Esophagus muscularis mucosa (tissue), 4 donors: ENCODE measurements at regions not wholly inside any gene's neighbourhood (a gene's known extent, or its start where the extent isn't known, plus 50 kb on each side); places are given as distances from the start of the nearest gene placed in this dataset.
"Not testable (repeated sequence)": the region's sequence is repeated elsewhere in the genome, so short reads cannot be mapped to it uniquely, and the experiment has no call there.

Experiments
- DNase-seq: peaks from one replicate; pipeline ENCODE4 v3.0.0-alpha.2; 2017; ENCODE audit errors: extremely low spot score
- H3K27ac ChIP-seq, 4 donors: fragments of 200-600 bp; sonication (generic); replicated peaks in 1 of 4; 1 replicate in 3 of 4; 2 replicates in 1 of 4; pipeline ENCODE4 v1.5.1; 2016 to 2019; ENCODE audit warnings: mild to moderate bottlenecking in 1 of 4
- H3K27me3 ChIP-seq, 4 donors: fragments of 200-600 bp; sonication (generic); one replicate each; pipeline versions ENCODE4 v1.5.1 to v1.6.0; 2016 to 2019
- H3K36me3 ChIP-seq, 4 donors: fragments of 200-600 bp; sonication (generic); one replicate each; pipeline ENCODE4 v1.5.1; 2016 to 2019
- H3K4me1 ChIP-seq, 4 donors: fragments of 200-600 bp; sonication (generic); one replicate each; pipeline ENCODE4 v1.5.1; 2016 to 2019
- H3K4me3 ChIP-seq, 4 donors: fragments of 200-600 bp; sonication (generic); 1 replicate in 2 of 4; 2 replicates in 2 of 4; pipeline ENCODE4 v1.5.1; 2016 to 2019; ENCODE audit warnings: mild to moderate bottlenecking in 4 of 4, moderate library complexity in 1 of 4
- H3K9me3 ChIP-seq, 4 donors: fragments of 200-600 bp; sonication (generic); 1 replicate in 3 of 4; 2 replicates in 1 of 4; pipeline ENCODE4 v1.5.1; 2016 to 2019
- CTCF ChIP-seq, 3 experiments: fragments of 200-600 bp in 2 of 3; fragments of 450-650 bp in 1 of 3; sonication (generic) in 2 of 3; IDR thresholded peaks; one replicate each; pipeline ENCODE4 v1.5.1; 2017 to 2019; ENCODE audit warnings: antibody characterized with exemption in 3 of 3, mild to moderate bottlenecking in 2 of 3, moderate library complexity in 1 of 3
- EP300 ChIP-seq: sonication (generic); formaldehyde crosslinking; IDR thresholded peaks from one replicate; pipeline ENCODE4 v1.6.1; 2017; ENCODE audit warnings: antibody characterized with exemption
- POLR2A ChIP-seq: fragments of 450-650 bp; IDR thresholded peaks from one replicate; pipeline ENCODE4 v1.6.1; 2017; ENCODE audit warnings: antibody characterized with exemption, moderate library complexity, mild to moderate bottlenecking, low read depth
- POLR2AphosphoS5 ChIP-seq, 2 donors: sonication (generic); formaldehyde crosslinking; IDR thresholded peaks; one replicate each; pipeline ENCODE4 v1.6.1; 2017; ENCODE audit warnings: antibody characterized with exemption in 2 of 2
- WGBS: methylation state at CpG from one replicate; pipeline ENCODE4 v1.1.5; 2018; 5-methylcytosine and 5-hydroxymethylcytosine counted together
- intact Hi-C: fragments of 100-400 bp; cut with DNase I; formaldehyde crosslinking; loops from one replicate; pipeline ENCODE4 v1.15.1; 2023

DNA sequence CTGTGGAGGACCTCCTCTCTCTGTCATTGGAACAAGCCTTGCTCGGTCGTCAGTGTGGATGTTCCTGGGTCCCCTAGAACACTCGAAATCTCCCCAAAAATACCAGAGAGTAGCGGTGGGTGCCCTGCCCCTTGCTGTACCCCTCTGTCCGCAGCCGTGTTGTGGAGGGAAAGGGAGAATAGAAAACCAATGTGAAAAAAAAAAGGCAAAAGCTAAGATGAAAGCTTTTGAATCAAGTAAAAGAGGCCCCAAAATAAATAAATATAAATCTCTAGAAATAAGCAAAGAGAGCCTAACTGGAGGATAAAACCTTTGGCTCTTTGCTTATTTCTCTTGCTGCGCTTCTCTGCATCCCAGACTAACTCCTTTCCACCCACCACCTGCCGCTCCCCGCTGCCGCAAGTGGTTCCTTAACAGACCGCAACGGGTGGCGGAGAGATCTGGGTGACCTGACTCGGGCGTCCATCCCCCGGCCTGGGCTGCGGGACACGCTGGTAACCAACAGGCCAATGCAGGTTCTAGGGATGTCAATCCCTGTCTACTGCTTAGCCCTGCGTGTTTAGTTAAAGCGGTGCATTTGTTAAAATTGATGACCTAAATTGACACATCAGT lies 110.0 kb downstream of the GPX5 start:
- H3K9me3 ChIP-seq: peaks cover 0 to 8% (median 0%) of the 10 kb centered on the region in 4 donors
- no peak for DNase-seq
- peak overlapping the region; percentile 28 to 38 (median 28) for H3K4me3 ChIP-seq
- H3K4me1 ChIP-seq: peaks cover 3 to 14% (median 11%) of the 10 kb centered on the region in 4 donors
- H3K27ac ChIP-seq: no peak overlapping the region
- TF ChIP-seq CTCF (IDR thresholded peaks at IDR 0.05) (no peak), EP300 (no peak), POLR2AphosphoS5 (IDR thresholded peaks at IDR 0.05) (no peak), POLR2A (no peak)
- peaks cover 0 to 85% (median 6%) of the 10 kb centered on the region in 4 donors for H3K27me3 ChIP-seq
- intact Hi-C loops: no loop called here
- no peaks in the 10 kb centered on the region for H3K36me3 ChIP-seq
- WGBS: 6% methylated on average over 20 of the region's 20 CpGs

DNA sequence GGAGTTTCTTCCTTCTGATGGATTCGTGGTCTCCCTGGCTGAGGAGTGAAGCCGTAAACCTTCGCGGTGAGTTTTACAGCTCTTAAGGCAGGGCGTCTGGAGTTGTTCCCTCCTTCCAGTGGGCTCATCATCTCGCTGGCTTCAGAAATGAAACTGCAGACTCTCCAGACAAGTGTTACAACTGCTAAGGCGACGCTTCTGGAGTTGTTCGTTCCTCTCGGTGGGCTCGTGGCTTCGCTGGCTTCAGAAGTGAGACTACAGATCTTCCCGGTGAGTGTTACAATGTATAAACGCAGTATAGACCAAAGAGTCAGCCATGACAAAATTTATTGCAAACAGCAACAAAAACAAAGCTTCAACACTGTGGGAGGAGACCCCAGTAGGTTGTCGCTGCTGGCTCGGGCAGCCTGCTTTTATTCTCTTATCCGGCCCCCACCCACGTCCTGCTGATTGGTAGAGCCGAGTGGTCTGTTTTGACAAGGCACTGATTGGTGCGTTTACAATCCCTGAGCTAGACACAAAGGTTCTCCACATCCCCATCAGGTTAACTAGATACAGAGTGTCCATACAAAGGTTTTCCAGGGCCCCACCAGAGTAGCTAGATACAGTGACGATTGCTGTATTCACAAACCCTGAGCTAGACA lies 113.2 kb downstream of the GPX5 start:
- peaks cover 0 to 63% (median 5%) of the 10 kb centered on the region in 4 donors for H3K27me3 ChIP-seq
- peaks cover 3 to 14% (median 11%) of the 10 kb centered on the region in 4 donors for H3K4me1 ChIP-seq
- no peaks in the 10 kb centered on the region for H3K36me3 ChIP-seq
- no peak overlapping the region for H3K27ac ChIP-seq
- intact Hi-C loops: no loop called here
- WGBS: 88% methylated on average over 19 of the region's 21 CpGs
- H3K9me3 ChIP-seq: peaks cover 0 to 8% (median 0%) of the 10 kb centered on the region in 4 donors
- no peak for DNase-seq
- no peak overlapping the region for H3K4me3 ChIP-seq
- TF ChIP-seq EP300 (no peak), POLR2AphosphoS5 (IDR thresholded peaks at IDR 0.05) (no peak), POLR2A (no peak), CTCF (IDR thresholded peaks at IDR 0.05) (no peak)

DNA sequence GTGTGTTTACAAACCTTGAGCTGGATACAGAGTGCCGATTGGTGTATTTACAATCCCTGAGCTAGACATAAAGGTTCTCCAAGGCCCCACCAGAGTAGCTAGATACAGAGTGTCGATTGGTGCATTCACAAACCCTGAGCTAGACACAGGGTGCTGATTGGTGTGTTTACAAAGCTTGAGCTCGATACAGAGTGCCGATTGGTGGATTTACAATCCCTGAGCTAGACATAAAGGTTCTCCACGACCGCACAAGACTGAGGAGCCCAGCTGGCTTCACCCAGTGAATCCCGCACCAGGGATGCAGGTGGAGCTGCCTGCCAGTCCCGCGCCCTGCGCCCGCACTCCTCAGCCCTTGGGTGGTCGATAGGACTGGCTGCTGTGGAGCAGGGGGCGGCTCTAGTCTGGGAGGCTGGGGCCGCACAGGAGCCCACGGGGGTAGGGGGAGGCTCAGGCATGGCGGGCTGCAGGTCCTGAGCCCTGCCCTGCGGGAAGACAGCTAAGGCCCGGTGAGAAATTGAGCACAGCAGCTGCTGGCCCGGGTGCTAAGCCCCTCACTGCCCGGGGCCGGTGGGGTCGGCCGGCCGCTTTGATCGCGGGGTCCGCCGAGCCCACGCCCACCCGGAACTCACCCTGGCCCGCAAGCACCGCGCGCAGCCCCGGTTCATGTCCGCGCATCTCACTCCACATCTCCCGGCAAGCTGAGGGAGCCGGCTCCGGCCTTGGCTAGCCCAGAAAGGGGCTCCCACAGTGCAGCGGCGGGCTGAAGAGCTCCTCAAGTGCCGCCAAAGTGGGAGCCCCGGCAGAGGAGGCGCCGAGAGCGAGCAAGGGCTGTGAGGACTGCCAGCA lies 114.0 kb downstream of the GPX5 start:
- H3K9me3 ChIP-seq, DNase-seq, H3K4me3 ChIP-seq, H3K36me3 ChIP-seq, H3K27ac ChIP-seq, intact Hi-C loops: not testable (repeated sequence)
- peaks cover 0 to 57% (median 3%) of the 10 kb centered on the region in 4 donors for H3K27me3 ChIP-seq
- WGBS: 96% methylated on average over 36 of the region's 47 CpGs
- peaks cover 3 to 11% (median 10%) of the 10 kb centered on the region in 4 donors for H3K4me1 ChIP-seq

- 15% methylated on average over 9 of the region's 9 CpGs for WGBS
- H3K27ac ChIP-seq: no peak overlapping the region
- intact Hi-C loops: no loop called here
- no peaks in the 10 kb centered on the region for H3K9me3 ChIP-seq
- TF ChIP-seq CTCF (IDR thresholded peaks at IDR 0.05) (no peak), POLR2AphosphoS5 (IDR thresholded peaks at IDR 0.05) (no peak), EP300 (no peak), POLR2A (no peak)
- H3K36me3 ChIP-seq: no peaks in the 10 kb centered on the region
- peaks cover 0 to 4% (median 1%) of the 10 kb centered on the region in 4 donors for H3K4me1 ChIP-seq
- peaks cover 0 to 45% (median 2%) of the 10 kb centered on the region in 4 donors for H3K27me3 ChIP-seq
- H3K4me3 ChIP-seq: no peak overlapping the region
- no peak for DNase-seq
Measured at GRCh38 chr6:28643017-28643740, 117.5 kb downstream of the GPX5 start.
